ENCODE measurements at regions not wholly inside any gene's neighbourhood (a gene's known extent, or its start where the extent isn't known, plus 50 kb on each side); places are given as distances from the start of the nearest gene placed in this dataset.
"Not testable (repeated sequence)": the region's sequence is repeated elsewhere in the genome, so short reads cannot be mapped to it uniquely, and the experiment has no call there.

DNA sequence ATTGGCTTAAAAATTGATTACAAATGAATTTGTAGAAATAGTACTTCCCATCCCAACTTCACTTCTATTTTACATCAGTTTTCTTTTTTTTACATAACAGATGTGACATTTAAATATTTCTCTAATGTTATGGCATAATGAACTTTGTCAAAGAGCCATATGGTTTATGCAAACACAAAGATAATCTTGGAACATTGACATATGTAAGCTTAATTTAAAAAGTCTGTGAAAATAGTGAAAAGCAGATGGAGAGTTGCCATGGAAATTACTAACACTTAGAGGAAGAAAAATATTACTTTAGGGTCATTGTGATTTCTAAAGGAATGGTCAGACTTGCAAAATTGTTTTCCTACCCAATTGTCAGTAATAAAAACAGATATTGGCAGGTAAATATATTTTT lies 232.4 kb downstream of the AEBP2 start:
- no peak for DNase-seq

GRCh38 chr12:19674437-19674836 lies 235.1 kb downstream of the AEBP2 start:
- no peak for DNase-seq

- no peak for DNase-seq
These were observed 236.1 kb downstream of the AEBP2 start for GRCh38 chr12:19675361-19675760.

- not testable (repeated sequence) for DNase-seq
These were observed 239.2 kb downstream of the AEBP2 start for GRCh38 chr12:19678501-19678900.

GRCh38 chr12:19681007-19681406 lies 241.7 kb downstream of the AEBP2 start:
- no peak for DNase-seq

GRCh38 chr12:19683178-19683927 lies 244.1 kb downstream of the AEBP2 start:
- DNase-seq = no peak

DNA sequence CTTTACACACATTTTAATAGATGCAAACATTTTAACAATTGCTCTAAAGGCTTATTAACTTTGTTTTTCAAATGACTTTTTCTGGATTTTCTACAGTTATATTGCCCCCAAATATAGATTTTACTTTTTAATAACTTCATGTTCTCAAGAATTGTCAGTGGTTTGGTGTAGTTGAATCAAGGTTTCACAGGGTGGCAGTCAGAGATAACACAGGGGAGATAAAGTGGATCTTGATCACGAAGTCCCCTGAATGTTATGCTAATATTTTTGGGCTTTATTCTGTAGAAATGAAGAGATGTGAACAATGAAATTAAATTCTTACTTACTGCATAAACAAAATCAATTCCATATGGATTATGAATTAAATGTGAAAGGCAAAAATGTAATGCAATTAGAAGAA lies 248.1 kb downstream of the AEBP2 start:
- DNase-seq = no peak

- DNase-seq = no peak
These were observed 249.2 kb downstream of the AEBP2 start for GRCh38 chr12:19688532-19688931.

DNA sequence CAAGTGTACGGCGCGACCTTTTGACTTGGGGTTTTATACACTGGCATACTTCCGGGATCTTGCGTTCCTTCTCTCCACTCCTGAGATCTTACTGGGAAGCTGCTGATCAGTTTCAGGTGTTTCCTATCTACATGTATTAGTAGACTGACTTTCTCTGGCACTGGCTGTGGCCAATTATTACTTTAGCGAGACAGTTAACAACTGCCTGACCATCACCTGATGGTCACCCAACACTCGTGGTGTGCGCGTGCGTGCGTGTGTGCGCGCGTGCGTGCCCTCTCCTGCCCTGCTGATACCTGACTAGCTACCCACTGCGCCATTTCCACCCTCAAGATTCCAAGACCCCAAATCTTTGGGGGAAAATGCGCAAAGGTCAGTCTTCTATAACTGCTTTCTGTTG lies 249.9 kb downstream of the AEBP2 start:
- no peak for DNase-seq

GRCh38 chr12:19689801-19690472 lies 250.6 kb downstream of the AEBP2 start:
- DNase-seq = no peak

DNA sequence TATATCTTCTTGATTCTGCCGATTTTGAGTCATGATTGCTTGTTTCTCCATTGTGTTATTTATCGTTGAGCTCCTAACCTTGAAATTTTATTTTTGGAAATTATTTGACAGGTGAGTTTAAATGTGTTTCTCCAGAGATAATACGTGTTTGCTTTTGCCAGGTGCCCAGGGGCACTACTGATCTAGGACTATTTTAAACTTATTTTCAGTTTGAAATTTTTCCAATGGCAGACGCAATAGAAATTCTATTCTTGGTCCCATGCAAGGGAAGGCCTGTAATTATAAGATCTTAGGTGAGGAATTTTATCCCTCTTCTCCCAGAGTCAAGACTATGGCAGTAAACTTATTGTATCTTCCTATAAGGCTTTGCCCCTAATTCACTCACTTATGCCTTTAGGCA lies 252.8 kb downstream of the AEBP2 start:
- no peak for DNase-seq

- no peak for DNase-seq
These were observed 253.3 kb downstream of the AEBP2 start for GRCh38 chr12:19692566-19692965.

GRCh38 chr12:19694627-19695026 lies 255.3 kb downstream of the AEBP2 start:
- DNase-seq = no peak

DNA sequence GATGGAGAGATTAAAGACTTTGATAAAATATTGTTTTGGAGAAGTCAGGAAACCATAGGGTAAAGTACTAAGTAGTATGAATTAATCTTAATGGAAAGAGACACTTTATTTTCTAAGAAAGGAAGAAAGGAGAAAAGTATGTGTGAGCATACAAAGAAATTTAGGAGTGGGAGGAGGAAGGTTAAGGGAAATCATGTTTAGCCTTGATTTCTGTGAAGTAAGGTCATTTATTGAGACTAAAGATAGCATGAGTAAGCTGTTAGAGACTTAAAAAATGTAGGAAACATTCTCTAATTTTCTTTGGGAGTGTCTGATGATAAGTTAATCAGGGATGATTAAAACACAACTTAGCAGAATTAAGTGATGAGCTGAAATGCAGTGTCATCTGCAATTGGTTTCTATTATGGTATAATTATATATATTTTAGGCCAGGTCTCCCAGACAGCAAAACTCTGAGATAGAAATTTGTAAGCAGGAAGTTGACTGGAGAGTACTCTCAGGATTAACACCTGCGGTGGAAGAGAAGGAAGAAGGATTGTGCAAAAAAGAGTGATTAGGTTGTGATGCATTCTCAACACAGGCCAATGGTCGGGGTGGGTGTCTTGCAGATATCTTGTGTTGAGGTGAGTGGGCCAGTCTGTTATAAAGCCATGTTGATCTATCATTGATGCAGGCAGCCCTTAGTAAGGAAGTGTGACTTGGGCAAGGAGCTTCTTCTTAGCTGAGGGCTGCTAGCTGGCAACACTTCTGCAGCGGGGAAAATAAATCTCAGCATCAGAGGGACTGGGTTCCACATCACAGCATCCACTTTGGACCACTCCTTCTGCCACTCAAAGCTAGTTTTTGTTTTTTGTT lies 256.2 kb downstream of the AEBP2 start:
- DNase-seq = no peak

- DNase-seq = no peak
These were observed 261.7 kb downstream of the AEBP2 start for GRCh38 chr12:19700969-19701368.

- DNase-seq = no peak
These were observed 265.7 kb downstream of the AEBP2 start for GRCh38 chr12:19704966-19705365.

DNA sequence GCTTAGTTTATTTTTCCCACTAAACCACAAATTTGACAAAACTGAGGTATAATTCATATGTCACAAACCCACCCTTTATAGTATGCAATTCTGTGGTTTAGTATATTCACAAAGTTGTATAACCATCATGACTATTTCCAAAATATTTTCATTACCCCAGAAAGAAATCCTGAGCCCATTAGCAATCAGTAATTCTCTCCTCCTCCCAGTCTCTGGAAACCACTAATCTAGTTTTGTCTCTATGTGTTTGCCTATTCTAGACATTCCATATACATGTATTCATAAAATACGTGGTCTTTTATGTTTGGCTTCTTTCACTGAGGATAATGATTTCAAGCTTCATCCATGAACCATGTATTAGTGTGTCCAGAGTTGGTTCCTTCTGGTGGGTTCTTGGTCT lies 267.6 kb downstream of the AEBP2 start:
- no peak for DNase-seq

DNA sequence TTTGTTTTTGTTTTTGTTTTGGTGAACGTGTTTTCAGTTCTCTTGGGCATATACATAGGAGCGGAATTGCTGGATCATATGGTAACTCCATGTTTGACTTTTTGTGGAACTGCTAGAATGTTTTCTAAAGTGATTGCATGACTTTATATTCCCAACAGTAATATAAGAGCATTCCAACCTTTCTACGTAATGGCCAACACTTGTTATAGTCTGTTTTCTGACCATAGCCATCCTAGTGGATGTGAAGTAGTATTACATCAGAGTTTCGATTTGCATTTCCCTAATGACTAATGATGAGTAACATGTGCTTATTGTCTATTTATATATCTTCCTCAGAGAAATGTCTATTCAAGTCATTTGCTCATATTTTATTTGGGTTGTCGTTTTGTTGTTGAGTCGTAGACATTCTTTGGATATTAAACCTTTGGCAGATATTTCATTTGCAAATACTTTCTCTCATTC lies 268.7 kb downstream of the AEBP2 start:
- DNase-seq = no peak

- DNase-seq = no peak
These were observed 270.6 kb downstream of the AEBP2 start for GRCh38 chr12:19709889-19710288.

GRCh38 chr12:19710811-19711793 lies 271.8 kb downstream of the AEBP2 start:
- no peak for DNase-seq

DNA sequence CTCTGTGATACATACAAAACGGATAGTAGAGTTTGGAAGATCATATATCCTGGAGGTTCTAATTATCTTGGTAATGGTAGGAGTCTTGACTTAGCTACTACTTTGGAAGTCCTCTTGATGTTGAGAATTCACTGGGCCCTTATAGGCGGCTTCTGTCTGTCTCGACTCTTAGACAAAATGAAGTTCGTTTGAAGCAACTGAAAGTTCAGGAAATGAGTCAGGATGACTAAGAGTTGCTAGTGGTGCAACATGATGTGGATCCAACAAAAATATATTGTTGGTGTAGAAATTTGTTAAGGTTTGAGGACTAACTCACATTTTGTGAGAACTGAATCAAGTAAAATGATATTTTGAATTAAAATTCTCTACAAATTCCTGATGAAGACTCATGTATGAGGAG lies 272.7 kb downstream of the AEBP2 start:
- DNase-seq = no peak

GRCh38 chr12:19718401-19718800 lies 279.1 kb downstream of the AEBP2 start:
- DNase-seq = no peak
